GM19438 (cell line): ENCODE measurements at regions not wholly inside any gene's neighbourhood (a gene's known extent, or its start where the extent isn't known, plus 50 kb on each side); places are given as distances from the start of the nearest gene placed in this dataset.

Experiments
- ATAC-seq: cut with Tn5 transposase; IDR thresholded peaks from one replicate; pipeline ENCODE4 v1.9.1; 2021; ENCODE audit warnings: low read depth; ENCODE audit not compliant: unreplicated experiment

DNA sequence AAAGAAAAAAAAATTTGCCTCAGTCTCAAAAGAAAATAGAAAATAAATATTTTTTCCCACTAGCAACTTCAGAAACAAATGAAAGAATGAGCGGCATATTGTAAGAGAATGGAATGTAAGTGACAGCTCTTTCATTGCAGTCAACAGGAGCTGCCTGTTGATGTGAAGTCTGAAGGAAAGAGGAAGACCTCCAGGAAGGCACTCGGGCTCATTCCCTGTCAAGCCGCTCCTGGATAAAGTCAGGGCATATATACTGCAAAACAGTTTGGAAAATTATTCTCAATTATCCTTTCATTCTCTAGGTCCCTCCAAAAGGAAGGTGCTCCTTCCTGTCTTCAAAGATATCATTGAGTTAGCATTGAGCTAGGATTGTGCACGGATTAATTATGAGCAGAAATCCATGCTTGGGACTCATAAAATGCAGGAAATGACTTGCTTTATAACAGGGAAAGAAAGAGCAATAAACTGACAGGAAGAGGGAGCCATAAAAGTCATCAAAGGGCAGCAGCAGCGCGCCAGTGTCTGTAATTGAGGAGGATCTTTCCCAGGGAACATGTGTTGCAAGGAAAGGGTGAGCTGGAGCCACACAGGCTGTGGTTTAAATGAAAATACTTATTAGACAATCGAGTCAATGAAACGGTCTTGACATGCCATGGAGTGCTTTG is 218.2 kb downstream of the C6orf118 start:
- ATAC-seq: no peak

DNA sequence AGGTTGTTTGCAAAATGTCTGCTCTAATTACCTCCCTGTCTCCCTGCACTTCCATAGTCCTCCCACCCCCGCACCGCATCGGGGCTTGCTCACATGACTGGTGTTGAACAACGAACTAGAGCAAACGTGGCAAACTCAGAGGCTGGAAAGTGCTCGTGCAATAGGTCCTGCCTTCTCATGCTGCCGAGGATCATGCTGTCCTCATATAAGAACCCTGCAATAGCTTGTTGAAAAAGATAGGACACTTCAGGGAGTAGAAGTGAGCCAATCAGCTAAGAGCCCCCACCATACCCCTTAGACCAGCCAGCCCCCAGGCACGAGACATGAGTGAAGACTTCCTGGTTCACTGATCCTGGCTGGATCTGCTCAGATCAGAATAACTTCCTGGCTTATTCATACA is 219.2 kb downstream of the C6orf118 start:
- ATAC-seq: no peak

DNA sequence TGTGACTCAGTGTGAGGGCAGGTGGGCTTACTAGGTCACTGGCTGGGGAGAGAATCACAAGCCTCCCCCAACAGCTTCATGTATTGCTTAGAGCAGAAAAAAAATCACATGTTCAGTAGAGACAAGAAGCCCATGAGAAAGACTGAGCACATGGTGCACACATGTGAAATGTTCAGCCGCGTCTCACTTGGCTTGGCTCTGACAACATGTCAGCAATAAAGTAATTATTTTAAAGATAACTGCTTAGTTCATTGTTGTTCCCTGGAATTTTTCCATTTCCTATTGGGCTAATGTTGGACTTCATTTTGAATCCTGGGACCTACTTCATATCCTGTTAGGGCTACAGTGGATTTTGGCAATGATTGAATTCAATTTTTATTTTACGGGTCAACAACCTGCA is 222.6 kb downstream of the C6orf118 start:
- no peak for ATAC-seq

DNA sequence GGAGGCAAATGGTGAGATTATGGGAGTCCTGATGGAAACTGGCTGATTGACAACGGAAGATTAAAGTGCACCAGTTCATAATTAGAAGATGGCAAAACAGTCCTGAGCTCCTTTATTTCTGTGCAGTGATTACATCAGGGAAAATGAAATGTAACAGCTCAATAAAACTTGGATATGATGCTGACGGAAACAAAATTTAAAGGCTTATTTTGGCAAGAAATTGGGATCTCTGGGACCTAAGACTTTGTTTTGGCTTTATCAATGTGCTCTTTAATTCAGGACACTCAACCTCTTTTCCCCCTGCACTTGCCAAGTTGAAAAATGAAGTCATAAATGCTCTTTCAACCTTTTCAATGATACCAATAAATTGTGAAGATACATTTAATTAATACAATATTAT is 226.8 kb downstream of the C6orf118 start:
- ATAC-seq: no peak

DNA sequence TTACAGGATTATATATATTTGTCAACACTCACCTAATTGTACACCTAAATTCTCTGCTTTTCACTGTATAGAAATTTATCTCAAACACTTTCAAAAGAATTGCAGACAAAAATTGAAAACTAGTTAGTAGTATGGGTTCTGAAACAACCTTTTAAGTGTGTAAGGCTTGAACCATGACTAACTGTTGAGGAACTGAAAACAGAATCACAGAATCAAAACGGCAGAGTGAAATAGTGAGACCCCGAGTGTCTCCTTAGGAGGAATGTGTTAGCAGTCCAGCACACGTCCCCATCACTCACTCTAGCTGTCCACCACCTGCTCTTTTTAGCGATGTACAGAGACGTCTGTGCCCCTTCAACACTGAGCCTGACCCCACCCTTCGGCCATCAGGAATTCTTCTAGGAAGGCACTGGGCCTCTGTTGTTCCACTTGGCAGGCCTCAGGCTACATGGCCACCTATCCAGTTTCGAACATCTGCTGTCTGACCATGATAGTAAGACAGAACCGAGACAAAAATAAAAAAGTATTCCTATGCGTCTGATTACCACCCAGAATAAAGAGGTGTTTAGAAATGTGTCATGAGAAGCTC is 227.4 kb downstream of the C6orf118 start:
- ATAC-seq: no peak

DNA sequence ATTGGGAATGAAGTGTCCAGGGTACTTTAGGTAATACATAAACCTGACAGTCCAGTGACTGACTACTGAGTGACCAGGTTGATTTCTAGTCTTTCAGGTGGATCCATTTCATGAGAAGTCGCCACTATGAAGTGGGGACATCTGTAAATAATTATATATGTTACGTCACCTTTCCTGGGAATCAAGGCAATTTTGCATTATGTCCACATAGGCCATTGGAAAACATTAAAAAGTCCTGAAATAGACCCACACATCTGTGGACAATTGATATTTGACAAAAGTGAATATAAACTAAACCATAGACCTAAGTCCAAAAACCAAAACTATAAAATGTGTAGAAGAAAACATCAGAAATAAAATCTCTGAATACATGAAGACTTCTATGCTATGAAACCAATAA is 231.5 kb downstream of the C6orf118 start:
- ATAC-seq: no peak

DNA sequence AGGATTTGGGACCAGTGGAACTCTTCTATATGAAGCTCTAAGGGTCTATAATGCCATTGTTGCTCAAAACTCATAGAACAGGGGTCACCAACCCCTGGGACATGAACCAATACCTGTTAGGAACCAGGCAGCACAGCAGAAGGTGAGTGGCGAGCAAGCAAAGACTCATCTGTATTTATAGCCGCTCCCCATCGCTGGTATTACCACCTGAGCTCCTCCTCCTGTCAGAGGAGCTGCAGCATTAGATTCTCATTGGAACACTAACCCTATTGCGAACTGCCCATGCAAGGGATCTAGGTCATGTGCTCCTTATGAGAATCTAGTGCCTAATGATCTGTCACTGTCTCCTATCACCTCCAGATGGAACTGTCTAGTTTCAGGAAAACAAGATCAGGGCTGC is 237.5 kb downstream of the C6orf118 start:
- ATAC-seq: no peak

DNA sequence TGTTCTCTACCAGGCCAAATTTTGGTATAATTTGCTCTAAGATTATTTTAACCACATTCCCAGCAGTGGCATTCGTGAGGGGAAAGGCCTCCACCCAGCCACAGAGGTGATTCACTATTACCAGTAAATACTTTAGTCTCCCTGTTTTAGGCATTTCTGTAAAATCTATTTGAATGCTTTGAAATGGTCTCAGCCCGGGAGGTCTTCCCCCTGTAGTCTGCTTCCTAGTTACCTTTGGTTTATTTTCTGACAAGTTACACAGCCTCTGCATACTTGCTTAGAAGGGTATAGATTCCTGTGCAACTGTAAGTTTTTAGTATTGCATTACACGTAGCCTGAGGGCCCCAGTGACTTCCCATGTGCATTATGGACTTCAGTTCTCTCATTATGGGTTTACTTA is 248.7 kb downstream of the C6orf118 start:
- no peak for ATAC-seq

DNA sequence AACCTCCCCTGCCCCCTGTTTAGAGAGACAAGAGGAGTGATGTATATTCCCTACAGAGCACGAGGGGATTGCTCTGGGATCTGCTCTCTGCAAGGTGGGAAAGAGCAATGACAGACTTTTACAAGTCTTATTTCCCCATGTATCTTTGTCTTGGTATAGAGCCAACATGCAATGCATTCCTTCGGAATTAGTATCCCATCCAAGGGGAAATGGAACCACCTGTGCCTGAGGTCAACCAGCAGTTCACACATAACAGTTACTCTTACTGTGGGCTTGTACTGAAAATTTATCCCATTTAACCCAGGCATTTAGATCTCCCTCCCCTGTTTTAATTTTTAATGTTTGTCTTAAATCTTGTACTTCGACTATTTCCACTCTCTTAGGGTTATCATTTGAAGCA is 250.4 kb downstream of the C6orf118 start:
- no peak for ATAC-seq

DNA sequence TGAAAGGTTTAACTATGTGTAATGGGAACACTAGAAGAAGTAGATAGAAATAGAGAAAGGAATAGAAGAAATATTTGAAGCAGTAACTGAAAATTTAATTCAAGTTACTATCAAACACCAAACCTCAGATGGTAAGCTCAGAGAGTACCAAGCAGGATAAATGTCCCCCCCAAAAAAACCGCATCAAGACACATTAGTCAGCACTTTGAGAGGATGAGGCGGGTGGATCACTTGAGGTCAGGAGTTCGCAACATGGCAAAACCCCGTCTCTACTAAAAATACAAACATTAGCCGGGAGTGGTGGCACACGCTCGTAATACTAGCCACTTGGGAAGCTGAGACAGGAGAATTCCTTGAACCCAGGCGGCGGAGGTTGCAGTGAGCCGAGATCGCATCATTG is 253.1 kb downstream of the C6orf118 start:
- no peak for ATAC-seq

DNA sequence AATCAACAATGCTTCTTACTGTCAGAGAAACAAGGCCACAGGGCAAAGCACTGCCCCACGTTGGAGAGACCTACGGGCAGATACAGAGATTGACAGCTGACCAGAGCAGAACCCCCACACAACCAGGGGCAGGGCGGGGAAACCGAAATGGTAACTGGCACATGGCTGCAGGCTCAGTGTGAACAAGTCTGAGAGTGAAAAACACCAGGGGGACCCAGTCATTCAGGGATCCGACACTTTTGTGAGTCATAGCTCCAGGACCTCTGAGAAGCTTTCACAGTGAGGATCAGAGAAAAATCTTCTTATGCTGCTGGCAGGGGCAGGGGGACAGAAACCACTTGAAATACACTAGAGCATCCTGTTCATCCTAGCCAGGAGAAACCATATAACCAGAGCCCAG is 254.2 kb downstream of the C6orf118 start:
- no peak for ATAC-seq

DNA sequence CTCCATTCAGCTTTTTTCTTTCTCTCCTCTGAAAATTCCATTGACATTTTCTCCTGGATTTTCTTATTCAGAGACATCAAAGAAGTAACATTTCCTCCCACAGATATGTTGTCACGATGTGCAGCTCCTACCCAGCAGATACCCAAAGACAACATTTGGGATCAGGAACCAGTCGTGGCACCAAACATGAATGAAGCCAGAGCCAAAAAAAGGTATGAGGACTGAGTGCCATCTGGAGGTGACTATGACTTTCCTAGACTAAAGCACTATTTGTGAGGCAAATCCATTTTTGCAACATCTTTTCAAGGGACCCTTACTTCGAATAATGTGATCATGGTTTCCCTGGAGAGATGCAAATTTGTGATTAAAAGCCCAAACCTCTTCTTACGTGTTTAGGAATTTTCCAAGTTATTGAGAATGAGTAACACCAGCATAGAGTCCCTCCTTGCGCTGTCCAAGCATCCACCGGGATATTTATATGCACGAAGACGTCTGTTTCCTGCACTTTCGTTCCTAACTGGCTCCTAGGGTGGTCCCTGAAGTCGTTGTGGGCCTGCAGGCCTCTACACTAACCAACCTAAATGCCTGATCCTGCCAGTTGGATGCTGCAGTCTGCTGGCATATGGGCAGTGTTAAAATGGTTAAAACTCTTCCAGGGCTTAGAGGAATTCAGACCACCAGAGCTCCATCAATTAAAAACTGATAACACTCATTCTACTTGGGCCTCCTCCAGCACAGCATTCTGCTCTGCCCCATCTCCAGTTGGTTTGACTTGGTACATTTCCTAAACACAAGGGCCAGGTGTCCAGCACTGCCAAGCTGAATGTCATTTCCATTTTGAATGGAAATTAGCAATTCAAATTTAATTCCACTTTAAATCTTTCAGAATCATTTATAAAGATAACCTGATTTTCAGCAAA is 256.6 kb downstream of the C6orf118 start:
- no peak for ATAC-seq

DNA sequence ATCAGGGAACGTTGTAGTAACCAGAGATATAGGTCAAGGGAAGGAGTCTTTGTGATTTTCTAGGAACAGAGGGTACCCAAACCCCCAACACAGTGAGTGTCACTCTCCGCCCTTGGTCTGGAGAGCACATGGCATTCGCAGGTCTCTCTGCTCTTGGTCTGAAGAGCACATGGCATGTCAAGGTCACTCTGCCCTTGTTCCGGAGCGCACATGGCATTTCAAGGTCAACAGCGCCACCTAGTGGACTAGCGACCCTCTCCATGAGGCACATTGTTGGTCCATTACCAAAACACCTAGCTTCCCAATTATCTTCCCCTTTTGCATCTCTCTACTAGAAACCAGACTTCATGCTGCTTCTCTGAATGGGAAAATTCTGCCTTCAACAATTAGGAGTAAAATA is 260.0 kb downstream of the C6orf118 start:
- ATAC-seq: no peak

DNA sequence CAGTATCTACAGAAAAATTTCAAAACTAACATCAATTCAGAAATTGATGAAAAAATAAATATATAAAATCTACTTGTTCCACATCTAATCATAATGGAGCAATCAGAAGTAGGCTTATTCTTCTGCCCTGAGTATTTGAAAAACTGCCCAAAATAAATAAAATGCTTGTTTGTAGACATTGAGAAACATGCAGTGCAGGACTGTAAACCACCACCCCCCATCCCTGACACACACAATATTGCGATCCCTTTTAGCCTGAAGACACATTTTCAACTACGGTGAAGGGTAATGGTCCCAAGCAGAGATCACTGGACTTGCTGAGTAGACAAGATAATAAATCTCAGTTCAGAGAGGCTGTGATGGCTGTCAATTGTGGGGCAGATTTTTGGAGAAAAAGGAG is 261.5 kb downstream of the C6orf118 start:
- ATAC-seq: no peak

DNA sequence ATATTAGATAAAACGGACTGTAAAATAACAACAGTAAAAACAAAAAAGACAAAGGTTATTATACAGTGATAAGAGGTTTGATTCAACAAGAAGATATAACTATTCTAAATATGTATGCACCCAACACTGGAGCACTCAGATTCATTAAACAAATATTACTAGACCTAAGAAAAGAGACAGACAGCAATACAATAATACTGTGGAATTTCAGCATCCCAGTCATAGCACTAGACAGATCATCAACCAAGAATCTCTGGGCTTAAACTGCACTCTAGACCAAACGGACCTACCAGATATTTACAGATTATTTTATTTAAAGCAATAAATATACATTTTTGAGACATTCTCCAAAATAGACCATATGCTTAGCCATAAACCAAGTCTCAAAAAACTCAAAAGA is 263.8 kb downstream of the C6orf118 start:
- no peak for ATAC-seq

DNA sequence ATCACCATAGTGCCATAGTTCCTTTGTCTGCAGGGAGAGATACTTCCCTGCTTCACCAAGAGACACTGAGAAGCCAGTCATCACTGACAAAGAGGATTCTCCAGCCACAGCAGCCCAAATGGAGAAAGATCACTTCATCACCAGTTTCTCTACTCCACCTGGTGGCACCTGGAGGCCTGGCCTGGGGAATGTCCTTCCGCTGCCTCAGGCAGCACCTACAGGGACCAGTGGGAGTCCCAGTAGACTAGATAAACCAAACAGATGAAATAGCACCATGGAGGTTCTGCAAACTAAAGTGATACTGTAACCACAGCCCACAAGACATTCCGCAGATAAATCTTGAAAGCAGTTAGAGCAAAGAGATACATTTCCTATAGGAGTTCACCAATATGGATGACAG is 266.5 kb downstream of the C6orf118 start:
- ATAC-seq: no peak

DNA sequence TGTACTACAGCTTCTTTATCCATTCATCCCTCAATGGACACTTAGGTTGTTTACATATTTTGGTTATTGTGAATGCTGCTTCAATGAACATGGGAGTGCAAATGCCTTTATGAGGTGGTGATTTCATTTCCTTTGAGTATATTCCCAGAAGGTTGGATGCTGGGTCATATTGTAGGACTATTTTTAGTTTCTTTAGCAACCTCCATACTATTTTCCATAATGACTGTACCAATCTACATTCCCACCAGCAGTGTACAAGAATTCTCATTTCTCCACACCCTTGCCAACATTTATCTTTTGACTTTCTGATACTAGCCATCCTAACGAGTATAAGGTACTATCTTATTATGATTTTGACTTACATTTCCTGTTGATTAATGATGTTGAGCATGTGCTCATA is 269.0 kb downstream of the C6orf118 start:
- no peak for ATAC-seq

DNA sequence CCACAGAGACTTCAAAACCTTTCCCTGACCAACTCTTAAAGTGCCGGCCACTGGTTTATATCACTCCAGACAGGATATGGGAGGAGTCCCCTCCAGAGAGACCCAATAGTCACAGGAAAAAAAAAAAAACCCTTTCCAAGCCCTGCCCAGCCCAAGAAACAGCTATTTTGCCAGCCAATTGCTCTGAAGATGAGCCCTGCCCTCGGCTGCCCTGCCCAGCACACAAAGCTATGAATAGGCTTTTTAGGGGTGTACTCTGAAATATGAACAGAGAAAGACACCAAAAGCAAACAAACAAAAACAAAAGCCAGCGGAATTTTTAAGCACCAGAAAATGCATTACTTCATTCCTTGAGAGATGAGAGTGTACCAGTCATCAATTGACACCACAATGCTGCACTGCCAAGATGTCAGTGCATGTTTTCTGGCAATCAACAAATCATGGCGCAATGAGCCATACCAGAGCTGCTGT is 275.1 kb downstream of the C6orf118 start:
- ATAC-seq: no peak

DNA sequence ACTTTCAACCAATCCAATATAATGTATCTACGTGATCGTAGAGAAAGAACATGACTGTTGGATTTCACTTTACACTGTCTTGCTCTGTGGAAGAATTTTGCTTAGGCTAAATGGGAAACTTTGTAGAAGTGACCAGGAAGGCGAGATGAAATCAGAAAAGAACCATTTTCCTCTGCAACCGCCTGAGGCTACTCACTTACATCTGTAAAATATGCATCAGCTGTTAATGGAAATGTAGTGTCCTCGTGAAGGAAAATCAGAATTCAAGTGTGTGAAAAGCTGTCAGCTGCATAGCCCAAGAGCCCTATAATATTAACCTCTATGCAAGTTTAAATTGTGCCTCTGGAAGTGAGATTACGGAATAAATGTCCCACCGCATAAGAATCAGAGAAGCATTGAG is 277.9 kb downstream of the C6orf118 start:
- ATAC-seq: no peak

DNA sequence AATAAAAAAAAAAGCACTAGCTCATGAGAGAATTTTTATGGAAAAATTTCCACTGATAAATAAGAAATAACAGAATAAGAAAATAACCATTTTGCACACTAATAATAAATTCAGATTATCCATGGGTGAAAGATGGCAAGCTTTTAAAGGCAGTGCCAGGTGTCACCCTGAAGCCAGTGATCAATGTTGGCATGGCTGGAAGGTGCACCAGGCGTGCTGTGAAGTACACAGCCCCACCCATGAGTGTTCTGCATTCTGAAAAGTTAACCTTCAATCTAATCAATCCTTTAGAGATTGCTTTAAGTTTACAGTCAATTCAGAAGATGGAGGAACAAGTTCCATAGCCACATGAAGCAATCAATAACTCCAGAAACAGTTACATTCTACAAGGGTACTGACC is 284.4 kb downstream of the C6orf118 start:
- no peak for ATAC-seq

DNA sequence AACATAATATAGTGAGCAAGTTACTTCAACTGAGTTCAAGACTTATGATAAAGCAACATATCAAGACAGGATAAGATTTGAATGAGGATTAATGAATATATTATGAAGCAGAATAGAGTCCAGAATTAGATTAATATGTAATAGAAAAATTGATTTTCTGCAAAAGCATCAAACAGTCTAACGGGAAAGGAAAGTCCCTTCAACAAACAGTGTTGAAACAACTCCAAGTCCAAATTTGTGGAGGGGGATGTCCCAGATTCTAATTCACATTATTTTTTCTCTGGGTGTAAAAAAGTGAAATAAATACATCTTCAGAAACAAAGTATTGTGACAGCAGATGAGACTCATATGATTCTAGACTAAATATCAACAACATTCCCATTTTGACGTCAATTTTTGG is 289.7 kb downstream of the C6orf118 start:
- no peak for ATAC-seq

DNA sequence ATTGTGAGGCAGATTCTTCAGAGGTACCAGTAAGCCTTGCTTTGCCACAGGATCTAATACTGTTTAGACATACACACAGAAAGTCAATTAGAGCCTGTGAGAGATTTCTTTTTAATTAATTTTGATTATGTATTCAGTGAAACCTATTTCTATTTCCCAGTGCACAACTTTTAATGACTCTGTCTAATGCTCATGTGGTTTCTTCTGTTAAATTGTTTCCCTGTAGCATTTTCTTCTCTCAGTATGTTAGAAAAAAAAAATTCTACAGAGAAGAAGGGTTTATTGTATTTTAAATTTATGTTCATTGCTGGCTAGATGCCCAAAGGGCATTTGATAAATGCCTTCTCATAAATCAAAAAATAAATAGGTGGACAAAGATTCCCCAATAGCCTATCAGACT is 293.7 kb downstream of the C6orf118 start:
- no peak for ATAC-seq
